ENCODE measurements at regions not wholly inside any gene's neighbourhood (a gene's known extent, or its start where the extent isn't known, plus 50 kb on each side); places are given as distances from the start of the nearest gene placed in this dataset.

- TF ChIP-seq, protein P1, sequence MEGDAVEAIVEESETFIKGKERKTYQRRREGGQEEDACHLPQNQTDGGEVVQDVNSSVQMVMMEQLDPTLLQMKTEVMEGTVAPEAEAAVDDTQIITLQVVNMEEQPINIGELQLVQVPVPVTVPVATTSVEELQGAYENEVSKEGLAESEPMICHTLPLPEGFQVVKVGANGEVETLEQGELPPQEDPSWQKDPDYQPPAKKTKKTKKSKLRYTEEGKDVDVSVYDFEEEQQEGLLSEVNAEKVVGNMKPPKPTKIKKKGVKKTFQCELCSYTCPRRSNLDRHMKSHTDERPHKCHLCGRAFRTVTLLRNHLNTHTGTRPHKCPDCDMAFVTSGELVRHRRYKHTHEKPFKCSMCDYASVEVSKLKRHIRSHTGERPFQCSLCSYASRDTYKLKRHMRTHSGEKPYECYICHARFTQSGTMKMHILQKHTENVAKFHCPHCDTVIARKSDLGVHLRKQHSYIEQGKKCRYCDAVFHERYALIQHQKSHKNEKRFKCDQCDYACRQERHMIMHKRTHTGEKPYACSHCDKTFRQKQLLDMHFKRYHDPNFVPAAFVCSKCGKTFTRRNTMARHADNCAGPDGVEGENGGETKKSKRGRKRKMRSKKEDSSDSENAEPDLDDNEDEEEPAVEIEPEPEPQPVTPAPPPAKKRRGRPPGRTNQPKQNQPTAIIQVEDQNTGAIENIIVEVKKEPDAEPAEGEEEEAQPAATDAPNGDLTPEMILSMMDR (IDR thresholded peaks at IDR 0.05): no peak
- no peak for TF ChIP-seq EZH2phosphoT487 (IDR thresholded peaks at IDR 0.05)
Measured at GRCh38 chr5:117457656-117458055, 883.0 kb upstream of the SEMA6A start.

Data from neural progenitor cell (in vitro differentiated cells).